ENCODE measurements at regions not wholly inside any gene's neighbourhood (a gene's known extent, or its start where the extent isn't known, plus 50 kb on each side); places are given as distances from the start of the nearest gene placed in this dataset.
A peak's percentile ranks its signal among the peaks of the same experiment; 100 is the strongest.

DNA sequence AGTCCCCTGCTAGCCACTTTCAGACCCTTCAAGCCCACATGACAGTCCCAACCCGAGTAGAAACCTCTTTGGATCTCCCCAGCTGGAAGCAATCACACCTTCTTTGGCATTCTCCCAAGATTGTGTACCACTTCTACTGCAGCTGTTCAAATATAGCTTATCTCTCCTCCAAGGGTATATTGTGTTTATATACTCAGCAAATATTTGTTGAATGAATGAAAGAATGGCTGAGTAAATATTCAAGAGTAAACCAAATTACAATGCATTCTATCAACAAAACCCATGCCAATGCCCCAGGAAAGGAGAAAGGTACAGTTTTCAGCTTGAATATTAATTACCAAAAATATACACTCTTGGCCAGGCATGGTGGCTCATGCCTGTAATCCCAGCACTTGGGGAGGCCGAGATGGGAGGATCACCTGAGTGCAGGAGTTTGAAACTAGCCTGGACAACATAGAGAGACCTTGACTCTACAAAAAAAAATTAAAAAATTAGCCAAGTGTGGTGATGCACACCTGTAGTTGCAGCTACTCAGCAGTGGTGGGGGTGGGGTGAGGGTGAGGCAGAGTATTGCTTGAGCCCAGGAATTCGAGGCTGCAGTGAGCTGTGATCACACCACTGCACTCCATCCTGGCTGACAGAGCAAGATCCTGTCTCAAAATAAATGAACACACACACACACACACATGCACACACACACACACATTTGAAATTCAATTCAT lies 68.5 kb downstream of the NIBAN1 start (continued):
- TF ChIP-seq, protein P1, sequence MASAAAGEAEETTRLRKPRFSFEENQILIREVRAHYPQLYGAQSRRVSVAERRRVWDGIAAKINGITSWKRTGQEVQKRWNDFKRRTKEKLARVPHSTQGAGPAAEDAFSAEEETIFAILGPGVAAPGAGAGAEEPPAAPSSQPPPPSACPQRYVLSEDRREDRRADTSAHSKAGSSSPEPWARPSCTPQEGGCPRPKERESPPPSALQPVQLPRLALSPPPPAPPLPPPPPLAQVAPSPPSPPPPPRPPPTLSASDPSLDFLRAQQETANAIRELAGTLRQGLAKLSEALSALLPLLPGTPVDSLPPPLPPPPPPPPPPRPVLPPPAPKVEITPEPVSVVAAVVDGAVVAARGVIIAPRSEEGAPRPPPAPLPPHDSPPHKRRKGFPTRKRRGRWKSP (CRISPR knock-in tag; IDR thresholded peaks at IDR 0.05) = no peak
- TF ChIP-seq RBAK (CRISPR knock-in tag; IDR thresholded peaks at IDR 0.05) = no peak
- TF ChIP-seq ZNF577 (CRISPR knock-in tag; IDR thresholded peaks at IDR 0.05; ENCODE audit: borderline replicate concordance, low read depth) = no peak
- TF ChIP-seq, protein P2, sequence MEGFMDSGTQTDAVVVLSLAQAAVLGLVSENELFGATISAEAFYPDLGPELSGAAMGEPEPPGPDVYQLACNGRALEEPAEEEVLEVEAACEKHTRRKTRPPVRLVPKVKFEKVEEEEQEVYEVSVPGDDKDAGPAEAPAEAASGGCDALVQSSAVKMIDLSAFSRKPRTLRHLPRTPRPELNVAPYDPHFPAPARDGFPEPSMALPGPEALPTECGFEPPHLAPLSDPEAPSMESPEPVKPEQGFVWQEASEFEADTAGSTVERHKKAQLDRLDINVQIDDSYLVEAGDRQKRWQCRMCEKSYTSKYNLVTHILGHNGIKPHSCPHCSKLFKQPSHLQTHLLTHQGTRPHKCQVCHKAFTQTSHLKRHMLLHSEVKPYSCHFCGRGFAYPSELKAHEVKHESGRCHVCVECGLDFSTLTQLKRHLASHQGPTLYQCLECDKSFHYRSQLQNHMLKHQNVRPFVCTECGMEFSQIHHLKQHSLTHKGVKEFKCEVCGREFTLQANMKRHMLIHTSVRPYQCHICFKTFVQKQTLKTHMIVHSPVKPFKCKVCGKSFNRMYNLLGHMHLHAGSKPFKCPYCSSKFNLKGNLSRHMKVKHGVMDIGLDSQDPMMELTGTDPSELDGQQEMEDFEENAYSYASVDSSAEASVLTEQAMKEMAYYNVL (CRISPR knock-in tag; IDR thresholded peaks at IDR 0.05; ENCODE audit: borderline replicate concordance) = no peak
- no peak for TF ChIP-seq ZNF547 (CRISPR knock-in tag; IDR thresholded peaks at IDR 0.05)
- TF ChIP-seq, protein P3, sequence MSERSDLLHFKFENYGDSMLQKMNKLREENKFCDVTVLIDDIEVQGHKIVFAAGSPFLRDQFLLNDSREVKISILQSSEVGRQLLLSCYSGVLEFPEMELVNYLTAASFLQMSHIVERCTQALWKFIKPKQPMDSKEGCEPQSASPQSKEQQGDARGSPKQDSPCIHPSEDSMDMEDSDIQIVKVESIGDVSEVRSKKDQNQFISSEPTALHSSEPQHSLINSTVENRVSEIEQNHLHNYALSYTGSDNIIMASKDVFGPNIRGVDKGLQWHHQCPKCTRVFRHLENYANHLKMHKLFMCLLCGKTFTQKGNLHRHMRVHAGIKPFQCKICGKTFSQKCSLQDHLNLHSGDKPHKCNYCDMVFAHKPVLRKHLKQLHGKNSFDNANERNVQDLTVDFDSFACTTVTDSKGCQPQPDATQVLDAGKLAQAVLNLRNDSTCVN (CRISPR knock-in tag; IDR thresholded peaks at IDR 0.05; ENCODE audit: borderline replicate concordance) = no peak
- 0 out of 2 replicates have a peak, but pooled peaks have one; percentile 54 for TF ChIP-seq ZNF24 (IDR thresholded peaks at IDR 0.05)
- TF ChIP-seq, protein P4, sequence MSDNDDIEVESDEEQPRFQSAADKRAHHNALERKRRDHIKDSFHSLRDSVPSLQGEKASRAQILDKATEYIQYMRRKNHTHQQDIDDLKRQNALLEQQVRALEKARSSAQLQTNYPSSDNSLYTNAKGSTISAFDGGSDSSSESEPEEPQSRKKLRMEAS (IDR thresholded peaks at IDR 0.05) = no peak
- TF ChIP-seq MED1 (CRISPR knock-in tag; IDR thresholded peaks at IDR 0.05) = no peak
- no peak for TF ChIP-seq SMAD3 (CRISPR knock-in tag; IDR thresholded peaks at IDR 0.05)
- TF ChIP-seq, protein P5, sequence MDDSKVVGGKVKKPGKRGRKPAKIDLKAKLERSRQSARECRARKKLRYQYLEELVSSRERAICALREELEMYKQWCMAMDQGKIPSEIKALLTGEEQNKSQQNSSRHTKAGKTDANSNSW (CRISPR knock-in tag; IDR thresholded peaks at IDR 0.05; ENCODE audit: borderline replicate concordance) = no peak
- 0 out of 2 replicates have a peak, but pooled peaks have one; percentile 30 for TF ChIP-seq GATAD2A (CRISPR knock-in tag; IDR thresholded peaks at IDR 0.05)
- TF ChIP-seq HDAC6 (IDR thresholded peaks at IDR 0.05; ENCODE audit: low read depth, low read length) = no peak
- TF ChIP-seq TAF1 (CRISPR knock-in tag; IDR thresholded peaks at IDR 0.05) = no peak
- TF ChIP-seq KDM3A (CRISPR knock-in tag; IDR thresholded peaks at IDR 0.05; ENCODE audit: low read depth) = no peak
- no peak for TF ChIP-seq AHR (CRISPR knock-in tag; IDR thresholded peaks at IDR 0.05)
- TF ChIP-seq ZNF446 (CRISPR knock-in tag; IDR thresholded peaks at IDR 0.05) = no peak
- no peak for TF ChIP-seq BHLHE40 (IDR thresholded peaks at IDR 0.05; ENCODE audit: low read length)
- TF ChIP-seq EZH2 (conservative IDR thresholded peaks at IDR 0.05; ENCODE audit: low read depth, low read length) = no peak
- no peak for TF ChIP-seq ZNF432 (CRISPR knock-in tag; IDR thresholded peaks at IDR 0.05; ENCODE audit: borderline replicate concordance)
- TF ChIP-seq, protein P6, sequence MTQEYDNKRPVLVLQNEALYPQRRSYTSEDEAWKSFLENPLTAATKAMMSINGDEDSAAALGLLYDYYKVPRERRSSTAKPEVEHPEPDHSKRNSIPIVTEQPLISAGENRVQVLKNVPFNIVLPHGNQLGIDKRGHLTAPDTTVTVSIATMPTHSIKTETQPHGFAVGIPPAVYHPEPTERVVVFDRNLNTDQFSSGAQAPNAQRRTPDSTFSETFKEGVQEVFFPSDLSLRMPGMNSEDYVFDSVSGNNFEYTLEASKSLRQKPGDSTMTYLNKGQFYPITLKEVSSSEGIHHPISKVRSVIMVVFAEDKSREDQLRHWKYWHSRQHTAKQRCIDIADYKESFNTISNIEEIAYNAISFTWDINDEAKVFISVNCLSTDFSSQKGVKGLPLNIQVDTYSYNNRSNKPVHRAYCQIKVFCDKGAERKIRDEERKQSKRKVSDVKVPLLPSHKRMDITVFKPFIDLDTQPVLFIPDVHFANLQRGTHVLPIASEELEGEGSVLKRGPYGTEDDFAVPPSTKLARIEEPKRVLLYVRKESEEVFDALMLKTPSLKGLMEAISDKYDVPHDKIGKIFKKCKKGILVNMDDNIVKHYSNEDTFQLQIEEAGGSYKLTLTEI (CRISPR knock-in tag; conservative IDR thresholded peaks at IDR 0.05) = no peak
- TF ChIP-seq FOXC1 (CRISPR knock-in tag; IDR thresholded peaks at IDR 0.05; ENCODE audit: borderline replicate concordance) = no peak
- TF ChIP-seq, protein P7, sequence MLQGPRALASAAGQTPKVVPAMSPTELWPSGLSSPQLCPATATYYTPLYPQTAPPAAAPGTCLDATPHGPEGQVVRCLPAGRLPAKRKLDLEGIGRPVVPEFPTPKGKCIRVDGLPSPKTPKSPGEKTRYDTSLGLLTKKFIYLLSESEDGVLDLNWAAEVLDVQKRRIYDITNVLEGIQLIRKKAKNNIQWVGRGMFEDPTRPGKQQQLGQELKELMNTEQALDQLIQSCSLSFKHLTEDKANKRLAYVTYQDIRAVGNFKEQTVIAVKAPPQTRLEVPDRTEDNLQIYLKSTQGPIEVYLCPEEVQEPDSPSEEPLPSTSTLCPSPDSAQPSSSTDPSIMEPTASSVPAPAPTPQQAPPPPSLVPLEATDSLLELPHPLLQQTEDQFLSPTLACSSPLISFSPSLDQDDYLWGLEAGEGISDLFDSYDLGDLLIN (CRISPR knock-in tag; IDR thresholded peaks at IDR 0.05; ENCODE audit: borderline replicate concordance) = no peak
- peak; percentile 55; the same call in 1 of the 2 replicates for TF ChIP-seq SOX5 (CRISPR knock-in tag; IDR thresholded peaks at IDR 0.05; ENCODE audit: borderline replicate concordance)
